GM21381 (cell line): ENCODE measurements at regions not wholly inside any gene's neighbourhood (a gene's known extent, or its start where the extent isn't known, plus 50 kb on each side); places are given as distances from the start of the nearest gene placed in this dataset.
"Not testable (repeated sequence)": the region's sequence is repeated elsewhere in the genome, so short reads cannot be mapped to it uniquely, and the experiment has no call there.

Source experiments
- ATAC-seq: cut with Tn5 transposase; IDR thresholded peaks from one replicate; pipeline ENCODE4 v1.9.1; 2021; ENCODE audit warnings: mild to moderate bottlenecking, moderate library complexity; ENCODE audit not compliant: unreplicated experiment

GRCh38 chr10:31121757-31122577 lies 90.3 kb upstream of the ZNF438 start:
- ATAC-seq = no peak

GRCh38 chr10:31123946-31124345 lies 92.3 kb upstream of the ZNF438 start:
- no peak for ATAC-seq

GRCh38 chr10:31124852-31125251 lies 93.2 kb upstream of the ZNF438 start:
- ATAC-seq = no peak

GRCh38 chr10:31125789-31126188 lies 94.1 kb upstream of the ZNF438 start:
- no peak for ATAC-seq

- no peak for ATAC-seq
Observed at GRCh38 chr10:31126593-31126992, 94.9 kb upstream of the ZNF438 start.

- ATAC-seq = no peak
Observed at GRCh38 chr10:31128536-31128935, 96.9 kb upstream of the ZNF438 start.

GRCh38 chr10:31129271-31129670 lies 97.6 kb upstream of the ZNF438 start:
- no peak for ATAC-seq

GRCh38 chr10:31129880-31130405 lies 98.3 kb upstream of the ZNF438 start:
- ATAC-seq = no peak

- ATAC-seq = no peak
Observed at GRCh38 chr10:31130406-31130805, 98.7 kb upstream of the ZNF438 start.

- ATAC-seq = no peak
Observed at GRCh38 chr10:31131251-31131650, 99.6 kb upstream of the ZNF438 start.

GRCh38 chr10:31132681-31133244 lies 101.1 kb upstream of the ZNF438 start:
- no peak for ATAC-seq

GRCh38 chr10:31133251-31133791 lies 101.7 kb upstream of the ZNF438 start:
- no peak for ATAC-seq

- peak; percentile 63 for ATAC-seq
Observed at GRCh38 chr10:31133792-31134310, 102.2 kb upstream of the ZNF438 start.

- no peak for ATAC-seq
Observed at GRCh38 chr10:31134311-31134952, 102.8 kb upstream of the ZNF438 start.

GRCh38 chr10:31135171-31135570 lies 103.5 kb upstream of the ZNF438 start:
- no peak for ATAC-seq

- ATAC-seq = not testable (repeated sequence)
Observed at GRCh38 chr10:31135791-31136190, 104.1 kb upstream of the ZNF438 start.

- no peak for ATAC-seq
Observed at GRCh38 chr10:31136386-31136785, 104.7 kb upstream of the ZNF438 start.

GRCh38 chr10:31136930-31137885 lies 105.5 kb upstream of the ZNF438 start:
- no peak for ATAC-seq

- ATAC-seq = no peak
Observed at GRCh38 chr10:31138026-31138553, 106.4 kb upstream of the ZNF438 start.

- no peak for ATAC-seq
Observed at GRCh38 chr10:31139497-31139896, 107.8 kb upstream of the ZNF438 start.
